ENCODE measurements at regions not wholly inside any gene's neighbourhood (a gene's known extent, or its start where the extent isn't known, plus 50 kb on each side); places are given as distances from the start of the nearest gene placed in this dataset.
"Not testable (repeated sequence)": the region's sequence is repeated elsewhere in the genome, so short reads cannot be mapped to it uniquely, and the experiment has no call there.

GRCh38 chr6:8627085-8627861 lies 191.9 kb upstream of the SLC35B3 start:
- Mint-ChIP-seq H3K9me3 (peaks cover 5% of the 10 kb centered on the region), H3K4me1 (no peaks in the 10 kb centered on the region), H3K4me3 (no peak overlapping the region), H3K36me3 (ENCODE audit: low read depth) (no peaks in the 10 kb centered on the region), H3K27ac (no peak overlapping the region), H3K27me3 (no peaks in the 10 kb centered on the region)
- DNase-seq: no peak
- POLR2A ChIA-PET: no interaction called here
- CTCF ChIA-PET: no interaction called here

GRCh38 chr6:8624665-8625064 lies 189.3 kb upstream of the SLC35B3 start:
- ChIA-PET POLR2A (no interaction called here), CTCF (no interaction called here)
- no peak for DNase-seq
- no peaks in the 10 kb centered on the region for H3K4me1 Mint-ChIP-seq
- no peaks in the 10 kb centered on the region for H3K27me3 Mint-ChIP-seq
- no peak overlapping the region for H3K27ac Mint-ChIP-seq
- H3K9me3 Mint-ChIP-seq: no peaks in the 10 kb centered on the region
- no peaks in the 10 kb centered on the region for H3K36me3 Mint-ChIP-seq (ENCODE audit: low read depth)
- H3K4me3 Mint-ChIP-seq: no peak overlapping the region

GRCh38 chr6:8623441-8623840 lies 188.1 kb upstream of the SLC35B3 start:
- H3K36me3 Mint-ChIP-seq (ENCODE audit: low read depth): no peaks in the 10 kb centered on the region
- CTCF ChIA-PET: no interaction called here
- POLR2A ChIA-PET: no interaction called here
- no peak overlapping the region for H3K4me3 Mint-ChIP-seq
- peaks cover 3% of the 10 kb centered on the region for H3K9me3 Mint-ChIP-seq
- no peaks in the 10 kb centered on the region for H3K27me3 Mint-ChIP-seq
- DNase-seq: no peak
- H3K4me1 Mint-ChIP-seq: no peaks in the 10 kb centered on the region
- H3K27ac Mint-ChIP-seq: no peak overlapping the region

DNA sequence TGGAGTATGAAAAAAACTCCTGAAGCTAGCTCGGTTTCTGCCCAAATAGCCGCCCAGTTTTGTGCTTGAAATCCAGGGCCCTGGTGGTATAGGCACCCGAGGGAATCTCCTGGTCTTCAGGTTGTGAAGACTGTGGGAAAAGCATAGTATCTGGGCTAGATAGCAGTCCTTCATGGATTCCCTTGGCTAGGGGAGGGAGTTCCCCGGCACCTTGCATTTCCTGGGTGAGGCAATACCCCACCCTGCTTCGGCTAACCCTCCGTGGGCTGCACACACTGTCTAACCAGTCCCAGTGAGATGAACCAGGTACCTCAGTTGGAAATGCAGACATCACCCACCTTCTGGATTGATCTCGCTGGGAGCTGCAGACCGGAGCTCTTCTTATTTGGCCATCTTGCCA lies 184.5 kb upstream of the SLC35B3 start:
- CTCF ChIA-PET: interaction anchor here (0.6 kb wide), 1 partner anchor 103 kb away, joined by 3 read pairs; no protein-coding TSS in a partner anchor

GRCh38 chr6:8619408-8619807 lies 184.1 kb upstream of the SLC35B3 start:
- H3K36me3 Mint-ChIP-seq (ENCODE audit: low read depth); H3K4me1 Mint-ChIP-seq; DNase-seq; H3K9me3 Mint-ChIP-seq; POLR2A ChIA-PET; H3K4me3 Mint-ChIP-seq; H3K27ac Mint-ChIP-seq; CTCF ChIA-PET; H3K27me3 Mint-ChIP-seq: not testable (repeated sequence)

More for the DNA sequence above, 184.5 kb upstream of the SLC35B3 start:
- DNase-seq: no peak
- no peaks in the 10 kb centered on the region for H3K27me3 Mint-ChIP-seq
- H3K4me3 Mint-ChIP-seq: no peak overlapping the region
- peaks cover 4% of the 10 kb centered on the region for H3K9me3 Mint-ChIP-seq
- no peaks in the 10 kb centered on the region for H3K4me1 Mint-ChIP-seq
- no peak overlapping the region for H3K27ac Mint-ChIP-seq
- H3K36me3 Mint-ChIP-seq (ENCODE audit: low read depth): no peaks in the 10 kb centered on the region
- POLR2A ChIA-PET: no interaction called here

- H3K4me1 Mint-ChIP-seq: no peaks in the 10 kb centered on the region
- POLR2A ChIA-PET: no interaction called here
- H3K4me3 Mint-ChIP-seq: no peak overlapping the region
- no peak for DNase-seq
- no peak overlapping the region for H3K27ac Mint-ChIP-seq
- peaks cover 8% of the 10 kb centered on the region for H3K9me3 Mint-ChIP-seq
- no peaks in the 10 kb centered on the region for H3K27me3 Mint-ChIP-seq
- H3K36me3 Mint-ChIP-seq (ENCODE audit: low read depth): no peaks in the 10 kb centered on the region
- CTCF ChIA-PET: no interaction called here
These were observed 173.4 kb upstream of the SLC35B3 start for GRCh38 chr6:8608737-8609136.

GRCh38 chr6:8589941-8590729 lies 154.8 kb upstream of the SLC35B3 start:
- Mint-ChIP-seq H3K4me1 (no peaks in the 10 kb centered on the region), H3K36me3 (ENCODE audit: low read depth) (no peaks in the 10 kb centered on the region), H3K4me3 (no peak overlapping the region), H3K9me3 (peaks cover 7% of the 10 kb centered on the region), H3K27ac (no peak overlapping the region), H3K27me3 (no peaks in the 10 kb centered on the region)
- ChIA-PET CTCF (no interaction called here), POLR2A (no interaction called here)
- DNase-seq: no peak

GRCh38 chr6:8588176-8588575 lies 152.8 kb upstream of the SLC35B3 start:
- Mint-ChIP-seq H3K4me3 (no peak overlapping the region), H3K36me3 (ENCODE audit: low read depth) (no peaks in the 10 kb centered on the region), H3K27me3 (no peaks in the 10 kb centered on the region), H3K27ac (no peak overlapping the region), H3K9me3 (peaks cover 14% of the 10 kb centered on the region), H3K4me1 (no peaks in the 10 kb centered on the region)
- CTCF ChIA-PET: no interaction called here
- no peak for DNase-seq
- POLR2A ChIA-PET: no interaction called here

GRCh38 chr6:8583291-8583690 lies 147.9 kb upstream of the SLC35B3 start:
- ChIA-PET POLR2A (no interaction called here), CTCF (interaction anchor here (0.6 kb wide), 1 partner anchor 380 kb away, joined by 3 read pairs; no protein-coding TSS in a partner anchor)
- DNase-seq: no peak
- Mint-ChIP-seq H3K9me3 (peaks cover 12% of the 10 kb centered on the region), H3K36me3 (ENCODE audit: low read depth) (no peaks in the 10 kb centered on the region), H3K27ac (no peak overlapping the region), H3K27me3 (no peaks in the 10 kb centered on the region), H3K4me1 (no peaks in the 10 kb centered on the region), H3K4me3 (no peak overlapping the region)

GRCh38 chr6:8579372-8579771 lies 144.0 kb upstream of the SLC35B3 start:
- Mint-ChIP-seq H3K4me1 (no peaks in the 10 kb centered on the region), H3K27me3 (no peaks in the 10 kb centered on the region), H3K9me3 (peaks cover under 1% of the 10 kb centered on the region), H3K36me3 (ENCODE audit: low read depth) (no peaks in the 10 kb centered on the region), H3K4me3 (no peak overlapping the region), H3K27ac (no peak overlapping the region)
- DNase-seq: no peak
- ChIA-PET POLR2A (no interaction called here), CTCF (no interaction called here)

DNA sequence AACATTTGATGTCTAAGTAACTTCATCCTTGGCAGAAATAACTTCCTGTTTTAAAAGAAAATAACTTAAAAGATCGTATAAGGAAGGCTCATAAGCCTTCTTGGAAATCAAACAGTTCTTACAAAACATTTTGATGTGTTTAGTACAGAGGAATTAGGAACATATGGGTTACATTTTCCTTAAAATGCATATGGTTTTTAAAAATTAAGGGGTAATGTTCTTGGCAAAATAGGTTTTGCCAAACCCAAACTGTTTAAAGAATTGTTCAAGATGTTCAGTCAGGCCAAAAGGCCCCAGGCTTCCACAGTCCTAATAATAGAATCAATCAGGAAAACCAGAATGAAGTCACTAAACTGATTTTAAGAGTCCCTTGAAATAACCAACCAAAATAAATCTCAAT lies 142.7 kb upstream of the SLC35B3 start:
- H3K27ac Mint-ChIP-seq: no peak overlapping the region
- H3K4me3 Mint-ChIP-seq: no peak overlapping the region
- H3K36me3 Mint-ChIP-seq (ENCODE audit: low read depth): no peaks in the 10 kb centered on the region

GRCh38 chr6:8574749-8575468 lies 139.6 kb upstream of the SLC35B3 start:
- H3K9me3 Mint-ChIP-seq: no peaks in the 10 kb centered on the region
- no peaks in the 10 kb centered on the region for H3K27me3 Mint-ChIP-seq
- H3K27ac Mint-ChIP-seq: no peak overlapping the region
- CTCF ChIA-PET: no interaction called here
- H3K36me3 Mint-ChIP-seq (ENCODE audit: low read depth): no peaks in the 10 kb centered on the region
- POLR2A ChIA-PET: no interaction called here
- no peaks in the 10 kb centered on the region for H3K4me1 Mint-ChIP-seq
- DNase-seq: no peak
- H3K4me3 Mint-ChIP-seq: no peak overlapping the region

More for the DNA sequence above, 142.7 kb upstream of the SLC35B3 start:
- Mint-ChIP-seq H3K27me3 (no peaks in the 10 kb centered on the region), H3K9me3 (no peaks in the 10 kb centered on the region), H3K4me1 (no peaks in the 10 kb centered on the region)
- ChIA-PET CTCF (no interaction called here), POLR2A (no interaction called here)
- DNase-seq: no peak

- POLR2A ChIA-PET: no interaction called here
- Mint-ChIP-seq H3K4me3 (no peak overlapping the region), H3K27ac (no peak overlapping the region), H3K27me3 (no peaks in the 10 kb centered on the region), H3K9me3 (no peaks in the 10 kb centered on the region), H3K4me1 (no peaks in the 10 kb centered on the region), H3K36me3 (ENCODE audit: low read depth) (no peaks in the 10 kb centered on the region)
- CTCF ChIA-PET: no interaction called here
- no peak for DNase-seq
These were observed 139.0 kb upstream of the SLC35B3 start for GRCh38 chr6:8574311-8574710.

Data from activated CD4-positive, alpha-beta T cell treated with anti-CD3 and anti-CD28 coated beads, Interleukin-2, amount 10 ng/mL, durations not matched to agents 7 days and 5 days (primary cell).